ENCODE measurements at regions not wholly inside any gene's neighbourhood (a gene's known extent, or its start where the extent isn't known, plus 50 kb on each side); places are given as distances from the start of the nearest gene placed in this dataset.

DNA sequence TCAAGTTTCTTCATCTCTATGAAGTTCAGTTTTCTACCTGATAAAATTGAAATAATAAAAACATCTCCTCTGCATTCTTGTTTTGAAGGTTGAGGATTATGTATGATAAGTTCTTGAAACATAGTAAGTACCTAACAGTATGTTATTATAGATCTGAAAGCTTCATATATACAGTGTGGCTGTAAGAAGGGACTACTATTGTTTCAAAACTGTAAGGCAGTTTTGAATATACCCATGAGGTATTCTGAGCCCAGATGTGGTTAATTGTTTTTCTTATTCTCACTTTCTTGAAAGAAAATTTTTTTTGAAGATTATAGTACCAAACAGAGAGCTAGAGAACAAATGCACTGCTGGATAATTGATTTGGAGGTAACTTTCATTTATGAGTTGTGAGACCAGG lies 383.2 kb downstream of the CHSY3 start:
- TF ChIP-seq, protein P1, sequence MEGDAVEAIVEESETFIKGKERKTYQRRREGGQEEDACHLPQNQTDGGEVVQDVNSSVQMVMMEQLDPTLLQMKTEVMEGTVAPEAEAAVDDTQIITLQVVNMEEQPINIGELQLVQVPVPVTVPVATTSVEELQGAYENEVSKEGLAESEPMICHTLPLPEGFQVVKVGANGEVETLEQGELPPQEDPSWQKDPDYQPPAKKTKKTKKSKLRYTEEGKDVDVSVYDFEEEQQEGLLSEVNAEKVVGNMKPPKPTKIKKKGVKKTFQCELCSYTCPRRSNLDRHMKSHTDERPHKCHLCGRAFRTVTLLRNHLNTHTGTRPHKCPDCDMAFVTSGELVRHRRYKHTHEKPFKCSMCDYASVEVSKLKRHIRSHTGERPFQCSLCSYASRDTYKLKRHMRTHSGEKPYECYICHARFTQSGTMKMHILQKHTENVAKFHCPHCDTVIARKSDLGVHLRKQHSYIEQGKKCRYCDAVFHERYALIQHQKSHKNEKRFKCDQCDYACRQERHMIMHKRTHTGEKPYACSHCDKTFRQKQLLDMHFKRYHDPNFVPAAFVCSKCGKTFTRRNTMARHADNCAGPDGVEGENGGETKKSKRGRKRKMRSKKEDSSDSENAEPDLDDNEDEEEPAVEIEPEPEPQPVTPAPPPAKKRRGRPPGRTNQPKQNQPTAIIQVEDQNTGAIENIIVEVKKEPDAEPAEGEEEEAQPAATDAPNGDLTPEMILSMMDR (conservative IDR thresholded peaks at IDR 0.05; ENCODE audit: low read depth in 2 of 2): no peak
- TF ChIP-seq ZNF114 (CRISPR knock-in tag; IDR thresholded peaks at IDR 0.05) (no peak), EZH2phosphoT487 (IDR thresholded peaks at IDR 0.05; ENCODE audit: unreplicated experiment) (no peak), POLR2AphosphoS5 (IDR thresholded peaks at IDR 0.05; ENCODE audit: low read depth) (no peak)

Data from GM23338 (cell line).